Endothelial cell (in vitro differentiated cells): ENCODE measurements at regions not wholly inside any gene's neighbourhood (a gene's known extent, or its start where the extent isn't known, plus 50 kb on each side); places are given as distances from the start of the nearest gene placed in this dataset.

Experiments used
- DNase-seq: peaks from one replicate; pipeline ENCODE4 v3.0.0; 2021; ENCODE audit warnings: low spot score
- H3K27ac Mint-ChIP-seq: one replicate; pipeline ENCODE4 v1.8.0; 2021; ENCODE audit warnings: mixed read lengths, inconsistent platforms; ENCODE audit not compliant: unreplicated experiment
- H3K27me3 Mint-ChIP-seq: one replicate; pipeline ENCODE4 v1.8.0; 2021; ENCODE audit warnings: mild to moderate bottlenecking, moderate library complexity, mixed read lengths, inconsistent platforms; ENCODE audit not compliant: unreplicated experiment
- H3K36me3 Mint-ChIP-seq: one replicate; pipeline ENCODE4 v1.8.0; 2021; ENCODE audit warnings: mild to moderate bottlenecking, low read depth, mixed read lengths, inconsistent platforms; ENCODE audit not compliant: unreplicated experiment
- H3K4me1 Mint-ChIP-seq: one replicate; pipeline ENCODE4 v1.8.0; 2021; ENCODE audit warnings: mild to moderate bottlenecking, mixed read lengths, inconsistent platforms; ENCODE audit not compliant: unreplicated experiment
- H3K4me3 Mint-ChIP-seq: one replicate; pipeline ENCODE4 v1.8.0; 2021; ENCODE audit warnings: mild to moderate bottlenecking, mixed read lengths, inconsistent platforms; ENCODE audit not compliant: unreplicated experiment
- H3K9me3 Mint-ChIP-seq: one replicate; pipeline ENCODE4 v1.8.0; 2021; ENCODE audit warnings: mixed read lengths, inconsistent platforms; ENCODE audit not compliant: unreplicated experiment
- CTCF ChIP-seq: fragments of 200-600 bp; sonication (generic); IDR thresholded peaks from one replicate; pipeline ENCODE4 v1.5.0; 2021; ENCODE audit warnings: antibody characterized with exemption; ENCODE audit not compliant: unreplicated experiment

DNA sequence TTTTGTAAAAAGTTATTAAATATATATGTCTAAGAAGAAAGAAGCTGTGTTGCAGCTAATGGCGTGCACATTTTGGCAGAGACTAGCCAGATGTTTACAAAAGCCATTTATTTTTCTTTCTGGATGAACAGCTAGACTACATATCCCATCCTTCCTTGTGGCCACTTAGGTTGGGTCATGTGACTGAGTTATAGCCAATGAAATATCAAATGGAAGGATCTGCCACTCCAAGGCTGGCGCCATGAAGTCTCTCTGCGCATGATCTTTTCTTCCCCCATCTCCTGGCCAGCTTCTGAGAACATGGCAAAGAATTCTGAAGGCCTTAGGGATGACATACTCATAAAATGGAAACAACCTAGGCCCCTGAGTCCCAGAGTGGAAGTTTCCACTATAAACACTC lies 244.2 kb upstream of the DAB2 start:
- no peak overlapping the region for H3K4me3 Mint-ChIP-seq
- H3K27ac Mint-ChIP-seq, result no peak overlapping the region
- no peaks in the 10 kb centered on the region for H3K9me3 Mint-ChIP-seq
- peaks cover 3% of the 10 kb centered on the region for H3K36me3 Mint-ChIP-seq
- TF ChIP-seq CTCF, result no peak
- no peak for DNase-seq
- H3K27me3 Mint-ChIP-seq, result no peaks in the 10 kb centered on the region
- H3K4me1 Mint-ChIP-seq, result peaks cover 4% of the 10 kb centered on the region

GRCh38 chr5:39665328-39665727 lies 240.5 kb upstream of the DAB2 start:
- Mint-ChIP-seq H3K9me3 (no peaks in the 10 kb centered on the region), H3K27me3 (no peaks in the 10 kb centered on the region), H3K4me1 (peaks cover 13% of the 10 kb centered on the region), H3K36me3 (peaks cover 6% of the 10 kb centered on the region), H3K27ac (no peak overlapping the region), H3K4me3 (no peak overlapping the region)
- DNase-seq, result no peak
- no peak for TF ChIP-seq CTCF

DNA sequence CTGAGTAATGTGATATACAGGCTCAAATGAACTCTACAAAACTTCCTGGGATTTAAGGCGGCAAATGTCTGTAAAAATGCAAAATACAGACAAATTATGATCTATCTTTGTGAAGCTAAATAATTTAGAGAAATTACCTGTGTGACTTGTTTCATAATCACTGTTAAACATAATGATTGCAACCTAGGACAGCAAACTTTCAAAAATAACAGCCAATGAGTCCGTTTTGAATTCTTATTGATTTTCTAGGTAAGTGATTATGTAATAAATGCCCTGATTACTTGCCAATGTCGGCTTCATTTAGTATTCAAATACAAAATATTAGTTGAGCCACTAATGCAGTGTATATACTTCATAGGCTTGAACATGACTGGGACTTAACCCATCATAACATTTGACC lies 238.2 kb upstream of the DAB2 start:
- no peaks in the 10 kb centered on the region for H3K9me3 Mint-ChIP-seq
- no peak overlapping the region for H3K4me3 Mint-ChIP-seq
- no peak overlapping the region for H3K27ac Mint-ChIP-seq
- TF ChIP-seq CTCF, result no peak
- DNase-seq, result no peak
- H3K4me1 Mint-ChIP-seq, result peaks cover 13% of the 10 kb centered on the region
- peaks cover 6% of the 10 kb centered on the region for H3K36me3 Mint-ChIP-seq
- no peaks in the 10 kb centered on the region for H3K27me3 Mint-ChIP-seq

GRCh38 chr5:39661026-39661779 lies 236.4 kb upstream of the DAB2 start:
- Mint-ChIP-seq H3K27ac (peak overlapping the region; percentile 53), H3K4me1 (peaks cover 13% of the 10 kb centered on the region), H3K27me3 (no peaks in the 10 kb centered on the region), H3K9me3 (no peaks in the 10 kb centered on the region), H3K4me3 (peak overlapping the region; percentile 13), H3K36me3 (peaks cover 6% of the 10 kb centered on the region)
- DNase-seq, result no peak
- TF ChIP-seq CTCF, result no peak

- H3K4me3 Mint-ChIP-seq, result no peak overlapping the region
- H3K27ac Mint-ChIP-seq, result no peak overlapping the region
- no peaks in the 10 kb centered on the region for H3K27me3 Mint-ChIP-seq
- peaks cover 13% of the 10 kb centered on the region for H3K4me1 Mint-ChIP-seq
- DNase-seq, result no peak
- H3K36me3 Mint-ChIP-seq, result peaks cover 6% of the 10 kb centered on the region
- no peak for TF ChIP-seq CTCF
- H3K9me3 Mint-ChIP-seq, result no peaks in the 10 kb centered on the region
Measured at GRCh38 chr5:39660020-39660419, 235.2 kb upstream of the DAB2 start.
